ENCODE measurements at regions not wholly inside any gene's neighbourhood (a gene's known extent, or its start where the extent isn't known, plus 50 kb on each side); places are given as distances from the start of the nearest gene placed in this dataset.

- in situ Hi-C loops (cut with MboI; ENCODE audit: low sequenced_read_pairs), result no loop called here
Measured at GRCh38 chr3:46114323-46114988, 87.2 kb upstream of the XCR1 start.

DNA sequence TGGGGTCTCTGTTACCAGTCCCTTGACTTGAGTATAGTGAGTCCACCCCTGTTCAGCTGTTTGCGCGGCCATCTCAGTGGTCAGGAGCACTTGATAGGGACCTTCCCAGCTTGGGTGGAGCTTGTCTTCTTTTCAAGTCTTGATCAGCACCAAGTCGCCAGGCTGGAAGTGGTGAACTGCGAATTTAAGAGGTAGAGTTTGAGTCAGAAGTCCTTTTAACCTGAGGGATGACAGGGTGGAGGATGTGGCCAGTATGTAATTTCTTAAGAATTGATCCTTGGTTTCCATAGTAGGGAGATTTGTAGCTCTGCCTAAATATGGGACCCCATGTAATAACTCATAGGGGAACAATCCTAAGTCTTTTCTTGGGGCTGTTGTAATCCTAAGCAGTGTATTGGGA is 86.3 kb upstream of the XCR1 start:
- in situ Hi-C loops (cut with MboI; ENCODE audit: low sequenced_read_pairs), result no loop called here

DNA sequence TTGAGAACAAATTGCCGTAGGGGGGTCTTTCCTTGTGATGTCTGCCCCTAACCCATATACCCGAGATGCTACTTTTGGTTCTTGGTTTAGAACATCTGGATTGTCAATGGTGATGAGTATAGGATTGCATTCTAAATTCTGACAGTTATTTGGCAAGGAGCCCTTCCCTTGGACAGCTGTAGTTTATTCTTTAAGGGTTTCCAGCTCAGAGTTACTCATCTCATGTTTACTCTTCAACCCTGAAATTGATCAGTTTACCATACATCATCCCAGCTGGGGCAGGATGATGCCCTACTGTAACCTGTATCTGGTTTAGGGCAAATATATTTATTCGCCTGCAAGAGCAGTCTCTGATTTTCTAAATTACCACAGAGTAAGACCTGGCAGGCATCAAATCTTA is 85.7 kb upstream of the XCR1 start:
- in situ Hi-C loops (cut with MboI; ENCODE audit: low sequenced_read_pairs), result no loop called here

DNA sequence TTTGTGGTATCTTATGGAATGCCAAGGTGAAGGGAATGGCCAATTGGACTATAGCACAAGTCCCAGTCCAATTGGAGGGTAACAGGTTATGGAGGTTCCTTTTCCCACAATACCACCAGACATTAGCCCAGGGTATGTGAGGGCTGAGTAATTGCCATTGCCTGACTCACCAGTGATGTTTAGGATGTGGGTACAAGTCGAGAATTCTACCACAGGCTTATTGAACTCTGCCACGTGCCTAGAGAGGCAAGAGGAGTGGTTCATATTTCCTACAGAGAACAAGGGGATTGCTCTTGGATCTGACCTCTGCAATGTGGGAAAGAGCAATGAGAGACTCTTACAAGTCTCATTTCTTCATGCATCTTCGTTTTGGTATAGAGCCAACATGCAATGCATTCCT is 85.0 kb upstream of the XCR1 start:
- in situ Hi-C loops (cut with MboI; ENCODE audit: low sequenced_read_pairs), result no loop called here

GRCh38 chr3:46110701-46111493 is 83.6 kb upstream of the XCR1 start:
- in situ Hi-C loops (cut with MboI; ENCODE audit: low sequenced_read_pairs), result no loop called here

GRCh38 chr3:46107682-46108081 is 80.4 kb upstream of the XCR1 start:
- in situ Hi-C loops (cut with MboI; ENCODE audit: low sequenced_read_pairs), result no loop called here

DNA sequence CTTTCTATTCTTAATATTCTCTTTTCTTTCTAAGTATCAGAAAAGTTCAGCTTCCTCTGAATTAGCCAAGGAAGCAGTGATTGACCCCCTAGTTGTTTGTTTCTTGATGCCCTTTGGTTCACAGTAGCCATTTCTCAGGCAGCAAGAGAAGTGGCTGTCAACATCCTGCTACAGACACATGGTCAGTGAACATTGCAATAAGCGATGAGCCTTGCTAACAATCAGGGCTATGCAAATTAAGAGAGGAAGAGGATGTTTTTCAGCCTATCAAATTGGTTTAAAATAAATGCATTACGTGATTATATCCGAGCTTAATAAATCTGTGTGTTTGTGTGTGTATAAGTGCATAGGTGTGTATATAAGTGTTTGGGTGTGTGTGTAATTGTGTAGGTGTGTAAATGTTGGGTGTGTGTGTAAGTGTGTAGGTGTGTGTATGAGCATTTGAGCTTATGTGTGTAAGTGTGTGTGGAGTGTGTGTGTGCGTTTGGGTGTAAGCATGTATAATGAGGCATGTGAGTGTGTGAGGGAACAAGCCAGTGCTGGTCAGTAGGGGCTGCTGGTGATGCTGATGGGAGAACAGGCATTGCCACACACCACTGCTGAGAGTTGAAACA is 78.1 kb upstream of the XCR1 start:
- in situ Hi-C loops (cut with MboI; ENCODE audit: low sequenced_read_pairs), result no loop called here

- in situ Hi-C loops (cut with MboI; ENCODE audit: low sequenced_read_pairs), result no loop called here
Measured at GRCh38 chr3:46104706-46105105, 77.4 kb upstream of the XCR1 start.

DNA sequence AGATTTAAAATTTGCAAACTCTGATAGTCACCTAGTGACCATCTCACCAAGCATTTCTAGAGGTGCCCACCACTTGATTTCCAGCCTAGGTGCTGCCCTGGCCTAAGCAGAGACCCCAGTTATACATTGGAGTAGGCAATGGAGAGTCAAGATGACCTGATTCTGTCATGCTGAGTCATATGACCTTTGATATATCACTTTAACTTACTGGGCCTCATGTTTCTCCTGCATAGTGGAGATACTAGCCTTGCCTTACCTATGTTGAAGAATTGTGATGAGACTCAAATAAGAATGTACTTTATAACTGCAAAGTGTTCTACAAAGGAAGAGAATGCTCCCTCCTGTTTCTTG is 75.5 kb upstream of the XCR1 start:
- in situ Hi-C loops (cut with MboI; ENCODE audit: low sequenced_read_pairs), result no loop called here

DNA sequence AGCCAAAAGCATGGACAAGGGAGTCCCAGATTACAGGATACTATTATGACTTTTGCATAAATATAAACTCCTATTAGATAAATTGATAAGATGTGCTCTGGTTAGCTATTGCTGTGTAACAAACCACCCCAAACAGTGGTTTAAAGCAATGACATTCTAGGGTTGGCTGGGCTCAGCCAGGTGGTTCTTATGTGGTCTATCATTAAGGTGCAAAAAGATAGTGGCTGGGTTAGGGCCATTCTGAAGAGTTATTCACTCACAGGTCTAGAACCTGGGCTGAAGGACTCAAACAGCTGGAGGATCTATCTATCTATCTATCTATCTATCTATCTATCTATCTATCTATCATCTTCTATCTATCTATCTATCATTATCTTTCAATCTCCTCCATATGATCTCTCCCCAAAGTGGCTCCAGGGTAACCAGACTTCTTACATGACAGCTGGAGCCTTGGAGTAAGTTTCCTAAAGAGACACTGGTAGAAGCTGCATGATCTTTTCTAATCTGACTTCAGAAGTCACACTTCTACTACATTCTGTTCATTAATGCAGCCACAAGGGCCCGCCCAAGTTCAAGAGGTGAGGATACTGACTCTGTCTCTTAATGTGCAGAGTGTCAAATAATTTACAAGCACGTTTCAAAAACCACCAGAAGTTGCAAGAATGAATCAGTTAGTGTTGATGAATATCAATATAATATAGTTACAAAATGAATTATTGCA is 74.9 kb upstream of the XCR1 start:
- in situ Hi-C loops (cut with MboI; ENCODE audit: low sequenced_read_pairs), result no loop called here

DNA sequence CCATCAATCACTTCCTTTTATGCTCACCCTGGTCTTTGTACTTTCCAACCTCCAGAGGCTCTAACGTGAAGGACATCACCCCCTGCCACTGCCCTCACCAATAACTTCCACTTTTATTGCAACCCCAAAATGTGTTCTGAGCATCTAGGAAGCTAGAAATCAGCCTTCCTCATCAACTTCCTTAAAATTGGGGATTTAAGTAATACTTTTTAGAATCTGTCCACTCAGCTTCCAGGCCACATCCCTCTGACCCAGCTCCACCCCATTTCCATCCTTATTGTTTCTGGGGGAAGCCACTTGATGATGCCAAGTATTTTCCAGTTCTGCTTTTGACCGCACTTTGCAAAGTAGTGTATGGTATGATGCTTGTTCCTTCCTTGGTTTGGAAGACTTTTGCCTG is 73.5 kb upstream of the XCR1 start:
- in situ Hi-C loops (cut with MboI; ENCODE audit: low sequenced_read_pairs), result no loop called here

- in situ Hi-C loops (cut with MboI; ENCODE audit: low sequenced_read_pairs), result loop anchor here (10.0 kb wide), 1 partner anchor 116 kb away; no protein-coding TSS in a partner anchor
Measured at GRCh38 chr3:46098319-46098761, 71.1 kb upstream of the XCR1 start.

- in situ Hi-C loops (cut with MboI; ENCODE audit: low sequenced_read_pairs), result loop anchor here (10.0 kb wide), 1 partner anchor 117 kb away; no protein-coding TSS in a partner anchor
Measured at GRCh38 chr3:46097691-46098241, 70.5 kb upstream of the XCR1 start.

DNA sequence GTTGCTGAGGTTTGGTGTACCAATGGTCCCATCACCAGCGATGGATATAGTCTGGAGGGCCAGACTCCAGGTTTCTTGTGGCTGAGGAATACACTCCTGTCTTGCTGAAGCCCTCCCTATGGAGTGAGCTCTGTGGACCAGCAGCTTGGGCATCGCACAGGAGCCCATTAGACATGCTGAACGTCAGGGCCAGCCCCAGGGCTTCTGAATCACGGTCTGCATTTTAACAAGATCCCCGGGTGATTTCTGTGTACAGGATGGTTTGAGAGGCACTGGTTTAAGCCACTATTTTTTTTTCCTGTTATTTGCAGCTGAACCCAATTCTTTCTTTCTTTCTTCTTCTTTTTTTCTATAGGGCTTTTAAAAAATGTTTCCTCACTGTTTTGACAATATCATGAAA is 69.5 kb upstream of the XCR1 start:
- in situ Hi-C loops (cut with MboI; ENCODE audit: low sequenced_read_pairs), result loop anchor here (10.0 kb wide), 1 partner anchor 118 kb away; no protein-coding TSS in a partner anchor

DNA sequence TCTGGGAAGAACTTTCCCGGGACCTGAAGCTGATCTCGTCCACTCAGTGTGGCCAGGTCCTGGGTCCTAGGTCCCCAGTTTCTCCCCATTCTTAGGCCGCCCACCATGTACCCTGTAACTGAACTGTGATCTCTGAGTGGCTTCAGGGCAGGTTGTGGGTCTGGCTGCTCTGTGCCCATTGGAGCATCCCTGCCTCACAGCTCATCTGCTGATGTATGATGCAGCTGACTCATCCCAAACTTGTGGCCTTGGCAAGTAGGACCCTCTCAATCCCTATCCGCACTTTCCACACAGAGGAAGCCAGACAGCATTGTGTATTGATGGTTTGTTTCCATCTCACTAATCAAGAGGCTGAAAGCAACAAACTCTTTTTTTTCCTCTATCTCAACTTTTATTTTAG is 69.1 kb upstream of the XCR1 start:
- in situ Hi-C loops (cut with MboI; ENCODE audit: low sequenced_read_pairs), result loop anchor here (10.0 kb wide), 1 partner anchor 118 kb away; no protein-coding TSS in a partner anchor

DNA sequence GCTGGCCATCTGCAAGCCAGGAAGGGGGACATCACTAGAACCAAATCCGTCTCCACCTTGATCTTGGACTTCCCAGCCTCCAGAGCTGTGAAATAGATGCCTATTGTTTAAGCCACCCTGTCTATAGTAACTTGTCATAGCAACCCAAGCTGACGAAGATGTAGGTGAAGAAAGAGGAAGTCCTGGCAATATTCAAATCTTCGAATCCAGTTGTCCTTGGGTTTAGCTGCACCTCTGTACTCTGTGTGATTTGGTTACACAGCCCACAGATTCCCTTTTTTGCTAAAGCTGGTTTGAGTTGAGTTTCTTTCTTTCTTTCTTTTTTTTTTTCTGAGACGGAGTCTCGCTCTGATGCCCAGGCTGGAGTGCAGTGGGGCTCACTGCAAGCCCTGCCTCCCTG is 68.0 kb upstream of the XCR1 start:
- in situ Hi-C loops (cut with MboI; ENCODE audit: low sequenced_read_pairs), result loop anchor here (10.0 kb wide), 1 partner anchor 119 kb away; no protein-coding TSS in a partner anchor

DNA sequence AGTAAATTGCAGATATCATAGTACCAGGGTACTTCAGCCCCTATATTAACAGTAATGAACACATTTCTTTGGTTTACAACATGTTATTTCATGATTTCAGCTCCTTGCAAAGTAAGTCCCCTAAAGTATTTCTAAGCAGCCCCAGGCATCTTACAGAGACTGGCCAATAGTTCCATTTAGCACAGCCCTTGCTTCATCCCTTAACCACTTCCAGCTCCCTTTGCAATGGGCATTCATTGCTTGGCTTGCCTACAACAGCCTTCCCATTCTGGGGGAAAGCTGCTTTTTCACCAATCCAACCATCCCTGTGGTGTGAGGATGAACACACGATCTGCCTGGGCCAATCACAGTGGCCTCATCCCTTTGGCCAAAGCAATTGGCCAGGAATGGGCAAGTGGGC is 67.2 kb upstream of the XCR1 start:
- in situ Hi-C loops (cut with MboI; ENCODE audit: low sequenced_read_pairs), result loop anchor here (10.0 kb wide), 1 partner anchor 120 kb away; no protein-coding TSS in a partner anchor

- in situ Hi-C loops (cut with MboI; ENCODE audit: low sequenced_read_pairs), result loop anchor here (10.0 kb wide), 1 partner anchor 121 kb away; no protein-coding TSS in a partner anchor
Measured at GRCh38 chr3:46093966-46094365, 66.7 kb upstream of the XCR1 start.

DNA sequence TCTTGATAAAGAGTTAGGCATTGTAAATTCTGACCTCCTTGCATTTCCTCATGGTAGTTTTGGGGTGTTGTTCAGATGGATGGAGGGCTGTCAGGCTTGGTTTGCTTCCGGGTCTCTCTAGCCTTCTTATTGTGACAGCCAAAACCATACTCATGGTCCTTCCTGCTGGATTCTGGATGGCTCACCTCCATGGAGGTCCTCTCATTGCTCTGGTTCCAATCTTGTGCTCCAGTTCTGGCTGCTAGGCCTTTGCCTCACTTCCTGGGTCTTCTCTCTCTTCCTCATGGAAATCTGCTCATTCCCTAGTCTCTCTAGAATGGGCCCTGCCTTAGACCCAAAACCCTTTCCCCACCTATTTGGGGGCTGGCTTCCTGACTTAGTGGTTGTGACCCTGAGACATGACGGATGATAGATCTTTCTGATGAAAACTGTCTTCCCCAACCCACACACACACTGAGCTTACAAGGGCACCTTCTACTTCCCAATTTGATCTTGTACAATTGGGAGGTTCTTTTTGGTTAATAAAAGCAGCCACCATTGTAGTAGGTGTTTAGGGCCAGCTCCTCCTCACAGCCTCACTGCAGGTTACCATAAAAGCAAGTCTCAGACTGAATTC is 66.2 kb upstream of the XCR1 start:
- in situ Hi-C loops (cut with MboI; ENCODE audit: low sequenced_read_pairs), result loop anchor here (10.0 kb wide), 1 partner anchor 121 kb away; no protein-coding TSS in a partner anchor

GRCh38 chr3:46092702-46093080 is 65.4 kb upstream of the XCR1 start:
- in situ Hi-C loops (cut with MboI; ENCODE audit: low sequenced_read_pairs), result loop anchor here (10.0 kb wide), 1 partner anchor 122 kb away; no protein-coding TSS in a partner anchor

All from HL-60/S4 (cell line).